KMS-11 (cell line): ENCODE measurements at regions not wholly inside any gene's neighbourhood (a gene's known extent, or its start where the extent isn't known, plus 50 kb on each side); places are given as distances from the start of the nearest gene placed in this dataset.

ENCODE experiments used
- H2AFZ ChIP-seq: fragments of 200-600 bp; sonication (generic); 2 replicates; pipeline ENCODE4 v1.6.1; 2016; ENCODE audit warnings: antibody characterized with exemption, mixed run types, low read depth
- H3K27ac ChIP-seq: fragments of 200-600 bp; sonication (generic); 2 replicates; pipeline ENCODE4 v1.6.1; 2016; ENCODE audit warnings: mild to moderate bottlenecking, mixed run types
- H3K27me3 ChIP-seq: fragments of 200-600 bp; sonication (generic); 2 replicates; pipeline ENCODE4 v1.6.1; 2017; ENCODE audit warnings: mild to moderate bottlenecking, low read depth, mixed run types, moderate library complexity; ENCODE audit not compliant: insufficient read depth
- H3K36me3 ChIP-seq: fragments of 200-600 bp; sonication (generic); 2 replicates; pipeline ENCODE4 v1.6.1; 2017; ENCODE audit warnings: mild to moderate bottlenecking, mixed run types; ENCODE audit not compliant: insufficient read depth
- H3K4me1 ChIP-seq: fragments of 200-600 bp; sonication (generic); 2 replicates; pipeline ENCODE4 v1.6.1; 2016; ENCODE audit warnings: mild to moderate bottlenecking, low read depth, mixed run types; ENCODE audit not compliant: poor library complexity, severe bottlenecking
- H3K4me2 ChIP-seq: fragments of 200-600 bp; sonication (generic); 2 replicates; pipeline ENCODE4 v1.7.0; 2016; ENCODE audit warnings: mild to moderate bottlenecking, mixed run types
- H3K4me3 ChIP-seq: fragments of 200-600 bp; sonication (generic); IDR thresholded peaks from 2 replicates; pipeline ENCODE4 v1.6.1; 2017; ENCODE audit warnings: low read depth, low read length, mixed read lengths; ENCODE audit not compliant: insufficient read depth
- H3K79me2 ChIP-seq: fragments of 200-600 bp; sonication (generic); 2 replicates; pipeline ENCODE4 v1.6.1; 2016; ENCODE audit warnings: low read depth, mixed run types; ENCODE audit not compliant: insufficient read depth
- H3K9ac ChIP-seq: fragments of 200-600 bp; sonication (generic); 2 replicates; pipeline ENCODE4 v1.6.1; 2016; ENCODE audit warnings: mild to moderate bottlenecking, mixed run types
- H4K20me1 ChIP-seq: fragments of 200-600 bp; sonication (generic); 2 replicates; pipeline ENCODE4 v1.6.1; 2016; ENCODE audit warnings: mild to moderate bottlenecking, mixed run types; ENCODE audit not compliant: insufficient read depth
- TF ChIP-seq, protein P1 (sequence below): fragments of 200-600 bp; sonication (generic); conservative IDR thresholded peaks from 2 replicates; pipeline ENCODE4 v1.6.1; 2017; ENCODE audit warnings: low read depth, mild to moderate bottlenecking, antibody characterized with exemption, low read length, moderate library complexity, mixed read lengths

DNA sequence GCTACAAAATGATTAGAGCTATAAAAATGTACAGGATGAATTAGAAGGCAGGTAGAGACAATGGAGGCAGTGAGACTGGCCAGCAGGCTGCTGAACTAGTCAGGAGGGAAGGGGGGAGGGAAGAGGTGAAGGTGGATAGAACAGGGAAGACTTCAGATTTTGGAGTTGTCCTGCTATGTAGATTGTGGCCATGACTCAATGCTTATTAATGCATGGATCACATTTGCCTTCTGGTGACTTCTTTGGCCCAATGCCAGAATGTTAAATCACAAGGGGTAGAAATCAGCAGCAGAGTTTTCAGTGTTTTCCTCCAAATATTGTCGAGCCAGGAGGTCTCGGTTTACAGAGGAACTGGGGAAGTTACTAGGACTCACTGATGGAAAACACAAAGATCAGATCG lies 346.6 kb downstream of the AASDHPPT start:
- no peak overlapping the region for H3K27ac ChIP-seq
- no peak overlapping the region for H2AFZ ChIP-seq
- no peak overlapping the region for H3K9ac ChIP-seq
- no peaks in the 10 kb centered on the region for H3K36me3 ChIP-seq
- no peaks in the 10 kb centered on the region for H3K79me2 ChIP-seq
- peaks cover 9% of the 10 kb centered on the region for H3K4me1 ChIP-seq
- TF ChIP-seq, protein P1, sequence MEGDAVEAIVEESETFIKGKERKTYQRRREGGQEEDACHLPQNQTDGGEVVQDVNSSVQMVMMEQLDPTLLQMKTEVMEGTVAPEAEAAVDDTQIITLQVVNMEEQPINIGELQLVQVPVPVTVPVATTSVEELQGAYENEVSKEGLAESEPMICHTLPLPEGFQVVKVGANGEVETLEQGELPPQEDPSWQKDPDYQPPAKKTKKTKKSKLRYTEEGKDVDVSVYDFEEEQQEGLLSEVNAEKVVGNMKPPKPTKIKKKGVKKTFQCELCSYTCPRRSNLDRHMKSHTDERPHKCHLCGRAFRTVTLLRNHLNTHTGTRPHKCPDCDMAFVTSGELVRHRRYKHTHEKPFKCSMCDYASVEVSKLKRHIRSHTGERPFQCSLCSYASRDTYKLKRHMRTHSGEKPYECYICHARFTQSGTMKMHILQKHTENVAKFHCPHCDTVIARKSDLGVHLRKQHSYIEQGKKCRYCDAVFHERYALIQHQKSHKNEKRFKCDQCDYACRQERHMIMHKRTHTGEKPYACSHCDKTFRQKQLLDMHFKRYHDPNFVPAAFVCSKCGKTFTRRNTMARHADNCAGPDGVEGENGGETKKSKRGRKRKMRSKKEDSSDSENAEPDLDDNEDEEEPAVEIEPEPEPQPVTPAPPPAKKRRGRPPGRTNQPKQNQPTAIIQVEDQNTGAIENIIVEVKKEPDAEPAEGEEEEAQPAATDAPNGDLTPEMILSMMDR: no peak
- H3K4me3 ChIP-seq: no peak overlapping the region
- no peak overlapping the region for H3K4me2 ChIP-seq
- no peaks in the 10 kb centered on the region for H4K20me1 ChIP-seq
- H3K27me3 ChIP-seq: no peaks in the 10 kb centered on the region

DNA sequence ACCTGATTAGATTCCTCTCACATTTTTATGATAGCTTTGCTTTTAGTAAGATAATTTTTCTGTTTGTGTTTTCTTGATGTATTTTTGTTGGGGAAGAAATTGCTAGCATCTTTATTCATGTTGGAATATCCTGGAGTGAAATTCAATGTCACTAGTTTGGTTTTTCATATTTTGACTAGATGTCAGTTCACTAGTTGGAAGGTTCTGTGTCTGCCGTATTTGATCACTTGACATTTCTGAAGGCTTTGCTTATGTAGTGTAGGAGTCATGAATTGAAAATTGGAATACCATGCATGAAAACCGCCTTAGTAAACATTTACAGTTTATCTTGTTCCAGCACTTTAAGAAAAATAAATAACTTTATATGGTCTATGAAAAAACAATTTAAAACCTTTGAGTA lies 348.4 kb downstream of the AASDHPPT start:
- Histone ChIP-seq H3K4me3 (no peak overlapping the region), H3K4me1 (no peaks in the 10 kb centered on the region), H4K20me1 (no peaks in the 10 kb centered on the region), H2AFZ (no peak overlapping the region), H3K27ac (no peak overlapping the region), H3K9ac (no peak overlapping the region), H3K27me3 (no peaks in the 10 kb centered on the region), H3K36me3 (no peaks in the 10 kb centered on the region), H3K4me2 (no peak overlapping the region), H3K79me2 (no peaks in the 10 kb centered on the region)
- TF ChIP-seq, protein P1: no peak

DNA sequence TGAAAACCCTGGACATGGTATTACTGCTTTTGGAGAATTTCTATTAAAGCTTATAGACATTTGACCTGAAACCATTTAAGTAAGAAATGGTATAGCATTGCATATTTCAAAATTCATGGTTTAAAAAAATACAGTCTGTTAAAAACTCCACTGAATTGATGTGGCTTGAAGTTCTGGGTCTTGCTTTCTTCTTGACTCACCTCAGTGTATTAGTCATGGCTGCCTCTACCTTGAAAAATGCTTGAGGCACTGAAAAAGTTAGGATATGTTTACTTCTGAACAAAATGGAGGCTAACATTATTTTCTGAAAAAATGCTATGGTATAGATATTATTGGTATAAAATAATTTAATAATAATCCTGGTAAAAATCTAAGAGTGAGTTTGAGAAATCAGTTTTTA lies 349.2 kb downstream of the AASDHPPT start:
- no peaks in the 10 kb centered on the region for H3K79me2 ChIP-seq
- no peak overlapping the region for H3K4me2 ChIP-seq
- H2AFZ ChIP-seq: no peak overlapping the region
- TF ChIP-seq, protein P1: no peak
- H3K36me3 ChIP-seq: no peaks in the 10 kb centered on the region
- no peaks in the 10 kb centered on the region for H3K27me3 ChIP-seq
- H3K4me1 ChIP-seq: no peaks in the 10 kb centered on the region
- no peak overlapping the region for H3K27ac ChIP-seq
- H3K9ac ChIP-seq: no peak overlapping the region
- no peaks in the 10 kb centered on the region for H4K20me1 ChIP-seq
- H3K4me3 ChIP-seq: no peak overlapping the region

DNA sequence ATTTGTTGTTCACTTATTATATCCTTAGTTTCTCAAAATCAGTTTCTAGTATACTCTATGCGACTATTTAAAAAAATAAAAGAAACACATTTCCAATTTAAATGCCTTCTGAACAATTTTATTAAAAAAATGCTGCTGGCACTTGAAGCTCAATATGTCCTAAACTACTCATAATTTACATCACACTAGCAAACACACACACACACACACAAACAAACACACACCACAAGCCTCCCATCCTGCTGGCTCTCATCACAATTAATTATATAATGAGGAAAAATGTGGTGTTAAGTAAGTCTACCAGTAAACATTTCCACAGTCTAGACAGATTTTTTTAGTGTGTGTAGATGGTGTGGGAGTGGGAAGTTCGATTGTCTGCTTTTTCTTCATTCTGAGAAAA lies 350.3 kb downstream of the AASDHPPT start:
- no peaks in the 10 kb centered on the region for H4K20me1 ChIP-seq
- H3K9ac ChIP-seq: no peak overlapping the region
- H3K4me1 ChIP-seq: no peaks in the 10 kb centered on the region
- no peaks in the 10 kb centered on the region for H3K79me2 ChIP-seq
- H3K27ac ChIP-seq: no peak overlapping the region
- H3K36me3 ChIP-seq: no peaks in the 10 kb centered on the region
- TF ChIP-seq, protein P1: no peak
- H2AFZ ChIP-seq: no peak overlapping the region
- H3K4me2 ChIP-seq: no peak overlapping the region
- no peak overlapping the region for H3K4me3 ChIP-seq
- H3K27me3 ChIP-seq: no peaks in the 10 kb centered on the region
